ENCODE measurements at regions not wholly inside any gene's neighbourhood (a gene's known extent, or its start where the extent isn't known, plus 50 kb on each side); places are given as distances from the start of the nearest gene placed in this dataset.

DNA sequence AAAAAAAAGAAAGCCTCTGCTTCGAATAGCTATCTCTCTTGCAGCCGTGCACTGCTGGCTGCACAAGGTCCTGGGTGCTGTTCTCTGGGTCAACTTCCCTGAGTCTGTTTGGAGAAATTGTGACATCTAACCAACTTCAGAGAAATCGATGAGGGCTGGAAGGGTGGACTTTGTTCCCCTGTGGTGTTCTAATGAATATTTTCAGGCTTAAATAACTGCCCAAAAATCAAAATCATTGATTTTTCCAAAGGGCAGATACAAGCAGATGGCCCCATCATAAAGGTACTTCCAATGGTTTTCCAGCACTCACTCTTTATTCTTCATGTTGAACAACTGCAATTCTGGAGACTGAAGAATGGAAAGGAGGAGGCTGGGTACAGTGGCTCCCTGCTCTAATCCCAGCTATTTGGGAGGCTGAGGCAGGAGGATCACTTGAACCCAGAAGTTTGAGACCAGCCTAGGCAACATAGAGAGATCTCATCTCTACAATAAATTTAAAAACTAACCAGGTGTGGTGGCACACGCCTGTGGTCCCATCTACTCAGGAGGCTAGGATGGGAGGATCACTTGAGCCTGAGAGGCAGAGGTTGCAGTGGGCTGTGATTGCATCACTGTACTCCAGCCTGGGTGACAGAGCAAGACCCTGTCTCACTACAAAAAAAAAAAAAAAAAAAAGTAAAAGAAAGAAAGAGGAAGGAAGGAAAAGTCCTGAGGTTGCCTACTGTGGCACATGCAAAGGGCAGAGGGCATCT is 59.1 kb downstream of the FOXA2 start (continued):
- TF ChIP-seq, protein P1, sequence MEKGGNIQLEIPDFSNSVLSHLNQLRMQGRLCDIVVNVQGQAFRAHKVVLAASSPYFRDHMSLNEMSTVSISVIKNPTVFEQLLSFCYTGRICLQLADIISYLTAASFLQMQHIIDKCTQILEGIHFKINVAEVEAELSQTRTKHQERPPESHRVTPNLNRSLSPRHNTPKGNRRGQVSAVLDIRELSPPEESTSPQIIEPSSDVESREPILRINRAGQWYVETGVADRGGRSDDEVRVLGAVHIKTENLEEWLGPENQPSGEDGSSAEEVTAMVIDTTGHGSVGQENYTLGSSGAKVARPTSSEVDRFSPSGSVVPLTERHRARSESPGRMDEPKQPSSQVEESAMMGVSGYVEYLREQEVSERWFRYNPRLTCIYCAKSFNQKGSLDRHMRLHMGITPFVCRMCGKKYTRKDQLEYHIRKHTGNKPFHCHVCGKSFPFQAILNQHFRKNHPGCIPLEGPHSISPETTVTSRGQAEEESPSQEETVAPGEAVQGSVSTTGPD (CRISPR knock-in tag; IDR thresholded peaks at IDR 0.05): peak; percentile 97
- TF ChIP-seq ZBTB7A (CRISPR knock-in tag; IDR thresholded peaks at IDR 0.05): 0 out of 2 replicates have a peak, but pooled peaks have one; percentile 47
- TF ChIP-seq SOX13 (IDR thresholded peaks at IDR 0.05): peak; percentile 70
- TF ChIP-seq SOX13 (CRISPR knock-in tag; conservative IDR thresholded peaks at IDR 0.05 in 1 of 2, IDR thresholded peaks at IDR 0.05 in 1 of 2): peak in 1 of 2 experiments; percentile 88; a peak in 2 of 4 replicates
- no peak for TF ChIP-seq SETDB1 (CRISPR knock-in tag; IDR thresholded peaks at IDR 0.05; ENCODE audit: borderline replicate concordance)
- TF ChIP-seq ZNF792 (CRISPR knock-in tag; IDR thresholded peaks at IDR 0.05): peak; percentile 90
- TF ChIP-seq EP300 (IDR thresholded peaks at IDR 0.05; ENCODE audit: low read depth in 2 of 2, low read length in 2 of 2): peak; percentile 52 to 97; a peak in 2 of 4 replicates
- peak; percentile 60; the same call in 1 of the 2 replicates for TF ChIP-seq EP300 (CRISPR knock-in tag; IDR thresholded peaks at IDR 0.05; ENCODE audit: borderline replicate concordance)
- peak; percentile 72; the same call in 1 of the 2 replicates for TF ChIP-seq THRA (CRISPR knock-in tag; IDR thresholded peaks at IDR 0.05; ENCODE audit: borderline replicate concordance)
- TF ChIP-seq ZSCAN30 (CRISPR knock-in tag; IDR thresholded peaks at IDR 0.05): peak; percentile 32; the same call in 1 of the 2 replicates
- TF ChIP-seq PLRG1 (conservative IDR thresholded peaks at IDR 0.05): no peak
- TF ChIP-seq SRF (IDR thresholded peaks at IDR 0.05; ENCODE audit: low read depth, low read length): no peak
- no peak for TF ChIP-seq ZNF841 (CRISPR knock-in tag; IDR thresholded peaks at IDR 0.05; ENCODE audit: borderline replicate concordance)
- TF ChIP-seq, protein P2, sequence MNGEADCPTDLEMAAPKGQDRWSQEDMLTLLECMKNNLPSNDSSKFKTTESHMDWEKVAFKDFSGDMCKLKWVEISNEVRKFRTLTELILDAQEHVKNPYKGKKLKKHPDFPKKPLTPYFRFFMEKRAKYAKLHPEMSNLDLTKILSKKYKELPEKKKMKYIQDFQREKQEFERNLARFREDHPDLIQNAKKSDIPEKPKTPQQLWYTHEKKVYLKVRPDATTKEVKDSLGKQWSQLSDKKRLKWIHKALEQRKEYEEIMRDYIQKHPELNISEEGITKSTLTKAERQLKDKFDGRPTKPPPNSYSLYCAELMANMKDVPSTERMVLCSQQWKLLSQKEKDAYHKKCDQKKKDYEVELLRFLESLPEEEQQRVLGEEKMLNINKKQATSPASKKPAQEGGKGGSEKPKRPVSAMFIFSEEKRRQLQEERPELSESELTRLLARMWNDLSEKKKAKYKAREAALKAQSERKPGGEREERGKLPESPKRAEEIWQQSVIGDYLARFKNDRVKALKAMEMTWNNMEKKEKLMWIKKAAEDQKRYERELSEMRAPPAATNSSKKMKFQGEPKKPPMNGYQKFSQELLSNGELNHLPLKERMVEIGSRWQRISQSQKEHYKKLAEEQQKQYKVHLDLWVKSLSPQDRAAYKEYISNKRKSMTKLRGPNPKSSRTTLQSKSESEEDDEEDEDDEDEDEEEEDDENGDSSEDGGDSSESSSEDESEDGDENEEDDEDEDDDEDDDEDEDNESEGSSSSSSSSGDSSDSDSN (CRISPR knock-in tag; IDR thresholded peaks at IDR 0.05): peak; percentile 43; the same call in 1 of the 2 replicates
- no peak for TF ChIP-seq BORCS8-MEF2B (CRISPR knock-in tag; IDR thresholded peaks at IDR 0.05)
- no peak for TF ChIP-seq SRY (CRISPR knock-in tag; IDR thresholded peaks at IDR 0.05)
- TF ChIP-seq ZNF382 (CRISPR knock-in tag; IDR thresholded peaks at IDR 0.05; ENCODE audit: borderline replicate concordance): no peak
- TF ChIP-seq, protein P3, sequence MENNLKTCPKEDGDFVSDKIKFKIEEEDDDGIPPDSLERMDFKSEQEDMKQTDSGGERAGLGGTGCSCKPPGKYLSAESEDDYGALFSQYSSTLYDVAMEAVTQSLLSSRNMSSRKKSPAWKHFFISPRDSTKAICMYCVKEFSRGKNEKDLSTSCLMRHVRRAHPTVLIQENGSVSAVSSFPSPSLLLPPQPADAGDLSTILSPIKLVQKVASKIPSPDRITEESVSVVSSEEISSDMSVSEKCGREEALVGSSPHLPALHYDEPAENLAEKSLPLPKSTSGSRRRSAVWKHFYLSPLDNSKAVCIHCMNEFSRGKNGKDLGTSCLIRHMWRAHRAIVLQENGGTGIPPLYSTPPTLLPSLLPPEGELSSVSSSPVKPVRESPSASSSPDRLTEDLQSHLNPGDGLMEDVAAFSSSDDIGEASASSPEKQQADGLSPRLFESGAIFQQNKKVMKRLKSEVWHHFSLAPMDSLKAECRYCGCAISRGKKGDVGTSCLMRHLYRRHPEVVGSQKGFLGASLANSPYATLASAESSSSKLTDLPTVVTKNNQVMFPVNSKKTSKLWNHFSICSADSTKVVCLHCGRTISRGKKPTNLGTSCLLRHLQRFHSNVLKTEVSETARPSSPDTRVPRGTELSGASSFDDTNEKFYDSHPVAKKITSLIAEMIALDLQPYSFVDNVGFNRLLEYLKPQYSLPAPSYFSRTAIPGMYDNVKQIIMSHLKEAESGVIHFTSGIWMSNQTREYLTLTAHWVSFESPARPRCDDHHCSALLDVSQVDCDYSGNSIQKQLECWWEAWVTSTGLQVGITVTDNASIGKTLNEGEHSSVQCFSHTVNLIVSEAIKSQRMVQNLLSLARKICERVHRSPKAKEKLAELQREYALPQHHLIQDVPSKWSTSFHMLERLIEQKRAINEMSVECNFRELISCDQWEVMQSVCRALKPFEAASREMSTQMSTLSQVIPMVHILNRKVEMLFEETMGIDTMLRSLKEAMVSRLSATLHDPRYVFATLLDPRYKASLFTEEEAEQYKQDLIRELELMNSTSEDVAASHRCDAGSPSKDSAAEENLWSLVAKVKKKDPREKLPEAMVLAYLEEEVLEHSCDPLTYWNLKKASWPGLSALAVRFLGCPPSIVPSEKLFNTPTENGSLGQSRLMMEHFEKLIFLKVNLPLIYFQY (CRISPR knock-in tag; IDR thresholded peaks at IDR 0.05; ENCODE audit: borderline replicate concordance): peak; percentile 95
- TF ChIP-seq SP1 (IDR thresholded peaks at IDR 0.05): no peak
- TF ChIP-seq SP1 (CRISPR knock-in tag; IDR thresholded peaks at IDR 0.05): no peak
- no peak for TF ChIP-seq CBX2 (IDR thresholded peaks at IDR 0.05; ENCODE audit: low read depth, low read length)
- TF ChIP-seq CBX2 (CRISPR knock-in tag; IDR thresholded peaks at IDR 0.05; ENCODE audit: low read depth): no peak

All from HepG2 (cell line).